HL-60/S4 treated with retinoic acid at 250 ng/mL for 4 days and 3 days (cell line): ENCODE measurements at regions not wholly inside any gene's neighbourhood (a gene's known extent, or its start where the extent isn't known, plus 50 kb on each side); places are given as distances from the start of the nearest gene placed in this dataset.

Experiments
- in situ Hi-C: fragments of 300-500 bp; cut with MboI; formaldehyde crosslinking; loops from 2 replicates; pipeline ENCODE4 v1.7.0; 2022; ENCODE audit warnings: low sequenced_read_pairs

- in situ Hi-C loops = no loop called here
Measured at GRCh38 chr16:35713762-35714650, 2254.6 kb downstream of the TP53TG3F start.

GRCh38 chr16:35714665-35715064, 2255.3 kb downstream of the TP53TG3F start:
- in situ Hi-C loops = no loop called here

GRCh38 chr16:35724551-35724950, 2265.1 kb downstream of the TP53TG3F start:
- in situ Hi-C loops = no loop called here

- in situ Hi-C loops = no loop called here
Measured at GRCh38 chr16:35725949-35726348, 2266.5 kb downstream of the TP53TG3F start.

GRCh38 chr16:35730251-35730650, 2270.8 kb downstream of the TP53TG3F start:
- in situ Hi-C loops = no loop called here

GRCh38 chr16:35731341-35732040, 2272.1 kb downstream of the TP53TG3F start:
- in situ Hi-C loops = no loop called here

- in situ Hi-C loops = no loop called here
Measured at GRCh38 chr16:35732046-35732810, 2272.8 kb downstream of the TP53TG3F start.

- in situ Hi-C loops = no loop called here
Measured at GRCh38 chr16:35733278-35733965, 2274.0 kb downstream of the TP53TG3F start.

- in situ Hi-C loops = no loop called here
Measured at GRCh38 chr16:35733971-35734702, 2274.7 kb downstream of the TP53TG3F start.

GRCh38 chr16:35734728-35735402, 2275.5 kb downstream of the TP53TG3F start:
- in situ Hi-C loops = no loop called here

GRCh38 chr16:35735403-35736251, 2276.2 kb downstream of the TP53TG3F start:
- in situ Hi-C loops = no loop called here

- in situ Hi-C loops = no loop called here
Measured at GRCh38 chr16:35736546-35736945, 2277.1 kb downstream of the TP53TG3F start.

- in situ Hi-C loops = no loop called here
Measured at GRCh38 chr16:35737076-35737475, 2277.7 kb downstream of the TP53TG3F start.

- in situ Hi-C loops = no loop called here
Measured at GRCh38 chr16:35741546-35741945, 2282.1 kb downstream of the TP53TG3F start.

GRCh38 chr16:35743101-35743692, 2283.8 kb downstream of the TP53TG3F start:
- in situ Hi-C loops = no loop called here

- in situ Hi-C loops = no loop called here
Measured at GRCh38 chr16:35744084-35744483, 2284.7 kb downstream of the TP53TG3F start.

- in situ Hi-C loops = no loop called here
Measured at GRCh38 chr16:35744726-35745125, 2285.3 kb downstream of the TP53TG3F start.

- in situ Hi-C loops = no loop called here
Measured at GRCh38 chr16:35745191-35745590, 2285.8 kb downstream of the TP53TG3F start.
